ENCODE measurements at regions not wholly inside any gene's neighbourhood (a gene's known extent, or its start where the extent isn't known, plus 50 kb on each side); places are given as distances from the start of the nearest gene placed in this dataset.
"Not testable (repeated sequence)": the region's sequence is repeated elsewhere in the genome, so short reads cannot be mapped to it uniquely, and the experiment has no call there.

DNA sequence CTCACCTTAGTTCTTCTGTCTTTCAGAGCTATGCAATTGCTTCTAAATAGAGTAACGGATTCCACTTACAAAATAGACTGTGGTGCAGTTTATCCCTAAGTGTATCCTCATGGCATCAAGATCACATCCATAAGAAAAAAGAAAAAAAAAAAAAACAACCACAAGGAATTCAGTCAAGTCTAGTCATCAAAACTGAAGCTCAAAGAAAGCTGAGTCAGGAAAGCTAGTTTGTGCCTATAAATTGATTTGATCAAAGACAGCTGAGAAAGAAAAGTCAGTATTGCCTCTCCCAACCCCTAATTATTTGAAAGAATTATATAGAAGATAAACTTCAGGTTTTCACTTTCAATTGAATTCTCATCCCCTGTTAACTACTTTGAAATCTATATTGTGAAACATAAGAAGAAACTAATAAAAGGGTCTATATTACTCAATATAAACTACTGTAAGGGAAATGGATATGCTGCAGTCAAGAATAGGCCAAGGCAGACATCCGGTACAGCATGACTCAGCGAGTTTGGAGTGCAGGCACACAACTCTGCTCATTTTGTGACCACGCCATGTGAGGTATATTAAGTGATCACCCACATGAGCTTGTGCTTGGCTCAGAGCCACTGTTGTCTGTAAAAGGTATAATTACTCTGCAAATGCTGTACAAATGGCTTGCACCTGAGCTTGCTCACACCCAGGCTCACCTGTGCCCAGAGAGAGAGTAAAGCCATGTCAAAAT lies 568.1 kb upstream of the CRIM1 start:
- DNase-seq = no peak

DNA sequence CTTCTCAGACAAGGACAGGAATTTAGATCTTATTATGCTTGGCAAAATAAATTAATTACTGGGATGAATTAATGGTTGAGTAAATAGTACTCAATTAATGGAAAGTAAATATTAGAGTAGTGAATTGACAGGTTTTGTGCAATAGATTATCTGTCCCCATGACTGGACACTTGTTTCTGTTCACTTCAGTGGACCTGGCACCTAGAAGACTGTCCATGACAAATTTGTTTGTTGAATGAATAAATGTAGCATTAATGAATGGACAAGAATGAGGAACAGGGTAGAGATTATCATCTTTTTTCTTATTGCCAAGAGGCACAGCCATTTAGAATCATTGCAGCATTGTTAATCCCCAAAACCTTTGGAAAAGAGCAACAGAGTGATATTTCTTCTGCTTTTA lies 570.0 kb upstream of the CRIM1 start:
- no peak for DNase-seq

DNA sequence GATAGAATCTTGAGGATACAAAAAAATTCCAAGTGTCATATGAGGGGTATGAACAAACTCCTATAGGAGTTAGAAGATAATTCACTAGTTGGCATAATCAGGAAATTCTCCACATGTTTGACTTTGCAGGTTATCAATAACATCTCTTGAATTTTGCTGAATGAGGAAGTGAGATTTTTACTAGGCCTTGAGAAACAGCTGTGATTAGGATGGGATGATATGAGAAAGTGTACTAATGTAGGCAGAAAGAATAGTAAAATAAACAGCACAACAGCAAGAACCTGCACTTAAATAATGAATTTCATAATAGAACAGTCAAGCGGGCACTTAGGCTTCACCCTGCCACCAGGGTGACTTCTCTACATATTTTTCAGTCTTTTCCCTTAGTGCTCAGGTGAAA lies 570.8 kb upstream of the CRIM1 start:
- DNase-seq = no peak

DNA sequence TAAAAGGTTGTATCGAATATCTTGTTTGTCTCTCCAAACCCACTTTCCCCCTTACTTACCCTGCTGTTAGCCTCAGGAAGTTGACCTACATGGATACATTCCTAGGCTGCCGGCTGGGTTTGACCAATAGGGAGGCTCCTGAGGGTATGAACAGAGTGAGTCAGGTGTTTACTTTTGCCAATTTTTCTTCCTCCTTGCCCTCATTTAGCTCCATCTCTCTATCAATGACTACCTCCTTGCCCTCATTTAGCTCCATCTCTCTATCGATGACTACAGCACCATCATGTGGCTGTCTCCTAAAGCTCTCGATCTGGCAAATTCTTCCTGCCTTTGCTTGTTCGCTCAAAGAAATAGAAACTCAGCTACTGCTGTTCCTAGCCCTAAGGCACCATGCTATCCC lies 571.9 kb upstream of the CRIM1 start:
- DNase-seq = no peak

DNA sequence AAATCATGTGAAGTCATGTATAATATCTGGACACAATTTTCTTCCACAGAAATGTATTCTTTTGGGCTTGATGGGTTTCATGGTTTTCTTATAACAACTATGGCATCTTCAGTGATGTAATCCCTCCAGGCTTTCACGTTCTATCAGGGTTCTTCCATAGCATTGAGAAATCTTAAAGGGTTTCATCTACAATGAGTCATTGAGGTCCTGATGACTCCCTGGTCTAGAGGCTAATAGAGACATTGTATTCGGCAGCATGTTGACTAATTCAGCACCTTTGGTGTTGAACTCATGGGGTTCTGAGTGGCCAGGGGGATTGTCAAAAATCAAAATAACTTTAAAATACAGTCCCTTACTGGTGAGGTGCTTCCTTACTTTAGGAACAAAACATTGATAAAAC lies 614.0 kb upstream of the CRIM1 start:
- DNase-seq = no peak

DNA sequence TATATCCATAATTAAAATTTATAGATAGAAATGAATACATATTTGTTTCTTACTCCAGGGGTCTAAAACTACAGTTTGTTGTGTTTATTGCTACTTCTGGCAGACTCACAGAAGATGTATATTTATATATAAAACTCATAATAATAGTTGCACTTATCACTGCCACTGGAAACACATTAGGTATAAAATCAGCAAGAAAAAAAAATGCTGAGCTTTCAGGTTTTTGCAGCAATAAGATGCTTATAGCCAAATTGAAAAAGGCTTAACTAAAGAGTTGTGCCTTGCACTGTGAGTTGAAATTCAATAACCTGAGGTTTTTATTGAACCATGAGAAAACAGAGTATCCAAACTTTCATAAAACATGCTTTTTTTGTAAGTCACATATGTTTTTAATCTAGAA lies 623.9 kb upstream of the CRIM1 start:
- DNase-seq = no peak

- no peak for DNase-seq
Measured at GRCh38 chr2:35714883-35715282, 640.7 kb upstream of the CRIM1 start.

- no peak for DNase-seq
Measured at GRCh38 chr2:35708411-35708923, 647.1 kb upstream of the CRIM1 start.

- no peak for DNase-seq
Measured at GRCh38 chr2:35688309-35688708, 667.3 kb upstream of the CRIM1 start.

DNA sequence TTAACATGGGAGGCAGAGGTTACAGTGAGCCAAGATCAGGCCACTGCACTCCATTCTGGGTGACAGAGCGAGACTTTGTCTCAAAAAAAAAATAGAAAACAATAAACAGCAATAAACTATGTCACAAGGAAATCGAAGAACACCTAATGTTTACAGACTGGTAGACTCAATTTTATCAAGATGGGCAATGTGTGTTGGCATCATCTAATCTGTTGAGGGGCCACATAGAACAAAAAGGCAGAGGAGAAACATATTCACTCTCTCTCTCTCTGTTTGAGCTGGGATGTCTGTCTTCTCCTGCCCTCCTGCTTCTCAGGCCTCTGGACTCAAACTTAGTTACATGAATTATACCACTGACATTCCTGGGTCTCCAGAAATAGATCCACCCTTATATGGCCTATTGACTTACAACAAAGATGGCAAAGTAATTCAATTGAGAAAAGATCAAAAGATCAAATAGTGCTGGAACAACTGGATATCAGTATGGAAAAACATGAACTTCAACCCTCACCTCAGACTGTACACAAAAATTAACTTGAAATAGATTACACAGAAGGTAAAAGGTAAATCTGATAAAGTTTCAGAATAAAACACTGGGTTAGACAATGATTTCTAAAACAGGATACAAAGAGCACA lies 703.8 kb upstream of the CRIM1 start:
- DNase-seq = no peak

DNA sequence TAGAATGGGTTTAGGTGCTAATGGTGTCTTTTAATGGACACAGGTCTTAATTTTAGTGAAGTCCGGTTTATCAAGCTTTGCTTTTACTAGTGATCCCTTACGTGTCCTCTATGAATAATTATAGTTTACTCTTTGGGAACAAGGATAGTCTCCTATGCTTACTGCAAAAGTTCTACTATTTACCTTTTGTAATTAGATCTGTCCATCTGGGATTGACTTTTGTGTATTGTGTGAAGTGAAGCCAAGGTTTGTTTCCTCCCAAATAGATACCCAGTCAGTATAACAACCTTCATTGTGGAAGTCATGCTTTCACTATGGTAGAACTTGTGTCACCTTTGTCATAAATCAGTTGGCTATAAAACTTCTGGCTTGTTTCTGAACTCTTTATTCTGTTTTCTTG lies 740.9 kb upstream of the CRIM1 start:
- no peak for DNase-seq

- DNase-seq = no peak
Measured at GRCh38 chr2:35606394-35606793, 749.2 kb upstream of the CRIM1 start.

- no peak for DNase-seq
Measured at GRCh38 chr2:35598310-35598709, 757.3 kb upstream of the CRIM1 start.

- DNase-seq = no peak
Measured at GRCh38 chr2:35591886-35592285, 763.7 kb upstream of the CRIM1 start.

DNA sequence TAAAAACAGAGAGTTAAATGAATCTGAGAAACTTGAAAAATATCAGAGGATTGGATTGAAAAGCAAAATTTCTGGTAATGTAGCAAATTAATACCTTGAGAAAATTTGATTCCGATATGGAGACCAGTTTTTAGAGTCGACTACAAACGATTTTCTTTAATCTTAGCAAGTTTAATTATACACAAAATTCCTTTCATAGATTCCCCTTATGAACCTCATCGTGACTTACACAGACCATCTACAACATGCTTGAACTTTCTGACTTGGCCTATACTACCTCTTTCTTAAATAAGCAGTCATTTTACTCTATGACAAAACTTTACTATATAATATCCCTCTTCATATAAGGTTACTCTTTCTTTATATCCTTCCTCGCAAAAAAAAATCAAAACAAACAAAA lies 769.6 kb upstream of the CRIM1 start:
- DNase-seq = no peak

- no peak for DNase-seq
Measured at GRCh38 chr2:35582637-35583036, 772.9 kb upstream of the CRIM1 start.

DNA sequence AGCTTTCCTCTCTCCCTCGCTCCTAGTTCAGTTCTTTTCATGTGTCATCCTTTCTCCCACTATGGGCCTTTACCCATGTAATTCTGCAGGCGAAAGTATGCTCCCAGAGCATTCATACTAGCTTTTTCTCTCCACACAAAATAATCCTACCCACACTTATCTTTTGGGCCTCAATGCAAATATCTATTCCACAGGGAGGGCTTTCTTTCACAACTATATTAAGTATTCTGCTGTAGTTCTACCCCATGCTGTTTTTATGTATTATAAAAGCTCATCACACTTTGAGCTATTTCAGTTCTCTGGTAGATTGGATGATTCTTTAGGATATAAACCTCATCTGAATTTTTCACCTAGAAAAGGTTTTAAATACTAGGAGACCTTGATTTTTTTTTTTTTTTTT lies 774.6 kb upstream of the CRIM1 start:
- no peak for DNase-seq

- not testable (repeated sequence) for DNase-seq
Measured at GRCh38 chr2:35568574-35568973, 787.0 kb upstream of the CRIM1 start.

GRCh38 chr2:35562488-35562887 lies 793.1 kb upstream of the CRIM1 start:
- no peak for DNase-seq

GRCh38 chr2:35548171-35548570 lies 807.4 kb upstream of the CRIM1 start:
- DNase-seq = no peak

GRCh38 chr2:35545301-35545700 lies 810.3 kb upstream of the CRIM1 start:
- no peak for DNase-seq

DNA sequence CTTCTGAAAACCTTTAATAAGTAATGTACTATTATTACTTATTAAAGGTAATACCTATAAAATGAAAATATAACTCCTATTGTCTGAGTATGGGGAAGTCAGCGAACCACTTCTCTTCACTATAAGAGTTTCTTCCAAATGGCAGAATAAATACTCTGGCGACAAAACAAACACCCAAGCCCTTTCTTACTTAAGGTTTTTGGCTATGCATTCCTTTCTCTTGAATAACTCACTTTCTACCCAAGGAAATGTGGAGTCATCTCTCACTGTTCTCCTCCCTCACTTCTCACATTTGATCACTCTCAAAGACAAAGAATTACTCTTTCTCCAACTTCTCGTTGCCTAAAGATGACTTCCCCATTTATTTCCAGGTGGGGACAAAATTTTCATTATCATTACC lies 816.8 kb upstream of the CRIM1 start:
- DNase-seq = no peak

DNA sequence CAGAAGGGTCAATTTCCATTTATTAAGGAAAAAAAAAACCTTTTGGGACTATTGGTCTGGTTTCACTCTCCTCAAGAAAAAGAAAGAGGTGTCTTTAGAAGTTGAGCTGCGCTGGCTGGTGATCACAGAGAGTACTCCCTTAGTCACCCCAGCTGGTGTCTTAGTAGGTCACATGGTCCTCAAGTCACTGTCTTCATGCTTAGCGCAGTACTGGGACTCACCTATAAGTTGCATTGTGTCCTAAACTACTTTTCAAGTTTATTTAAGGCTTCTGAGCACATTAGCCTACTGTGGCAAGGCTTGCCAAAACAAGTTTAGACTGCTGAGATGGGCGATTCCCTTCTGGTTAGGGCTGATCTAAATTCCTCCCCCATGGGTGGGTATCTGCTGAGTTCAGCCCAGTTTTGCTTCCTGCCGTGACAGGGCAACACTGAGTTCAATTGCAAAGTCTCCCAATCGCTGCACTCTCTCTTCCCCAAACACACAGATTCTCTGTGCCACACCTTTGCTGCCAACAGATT lies 824.9 kb upstream of the CRIM1 start:
- DNase-seq = no peak

DNA sequence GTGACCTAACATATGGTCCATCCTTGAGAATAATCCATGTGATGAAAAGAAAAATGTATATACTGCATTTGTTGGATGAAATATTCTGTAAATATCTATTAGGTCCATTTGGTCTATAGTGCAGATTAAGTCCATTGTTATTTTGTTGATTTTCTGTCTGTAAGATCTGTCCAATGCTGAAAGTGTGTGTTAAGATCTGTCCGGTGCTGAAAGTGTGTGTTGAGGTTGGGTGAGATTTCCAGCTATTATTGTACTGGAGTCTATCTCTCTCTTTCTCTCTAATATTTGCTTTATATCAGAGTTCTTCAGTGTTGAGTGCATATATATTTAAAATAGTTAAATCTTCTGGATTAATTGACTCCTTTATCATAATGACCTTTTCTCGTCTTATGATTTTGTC lies 828.8 kb upstream of the CRIM1 start:
- no peak for DNase-seq

DNA sequence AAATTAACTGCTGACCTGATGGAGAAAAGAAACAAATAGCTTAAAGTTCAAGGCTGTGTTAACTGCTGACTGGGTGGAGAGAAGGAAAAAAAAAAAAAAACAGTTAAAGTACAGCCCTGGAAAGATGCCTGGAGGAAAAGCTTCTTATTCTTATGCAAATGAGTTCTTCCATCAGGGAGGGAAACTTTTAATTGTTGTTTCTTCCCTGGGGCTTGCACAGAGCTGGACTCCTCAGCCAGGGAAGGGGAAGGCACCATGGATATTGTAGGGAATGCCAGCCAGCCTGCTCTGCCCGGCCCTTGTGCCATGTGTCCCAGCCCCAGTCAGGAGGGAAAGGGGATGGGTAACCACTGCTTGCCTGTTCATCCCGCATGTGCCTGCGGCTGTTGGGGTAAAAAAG lies 833.1 kb upstream of the CRIM1 start:
- DNase-seq = no peak
